Stimulated activated CD8-positive, alpha-beta memory T cell treated with anti-CD3 and anti-CD28 coated beads, Interleukin-12 subunit alpha, Interleukin-12 subunit beta, amount 100 ng/mL, for 24 hours (primary cell): ENCODE measurements at regions not wholly inside any gene's neighbourhood (a gene's known extent, or its start where the extent isn't known, plus 50 kb on each side); places are given as distances from the start of the nearest gene placed in this dataset.

Experiments
- DNase-seq: peaks from one replicate; pipeline ENCODE4 v3.0.0-alpha.2; 2020; ENCODE audit errors: extremely low read depth

DNA sequence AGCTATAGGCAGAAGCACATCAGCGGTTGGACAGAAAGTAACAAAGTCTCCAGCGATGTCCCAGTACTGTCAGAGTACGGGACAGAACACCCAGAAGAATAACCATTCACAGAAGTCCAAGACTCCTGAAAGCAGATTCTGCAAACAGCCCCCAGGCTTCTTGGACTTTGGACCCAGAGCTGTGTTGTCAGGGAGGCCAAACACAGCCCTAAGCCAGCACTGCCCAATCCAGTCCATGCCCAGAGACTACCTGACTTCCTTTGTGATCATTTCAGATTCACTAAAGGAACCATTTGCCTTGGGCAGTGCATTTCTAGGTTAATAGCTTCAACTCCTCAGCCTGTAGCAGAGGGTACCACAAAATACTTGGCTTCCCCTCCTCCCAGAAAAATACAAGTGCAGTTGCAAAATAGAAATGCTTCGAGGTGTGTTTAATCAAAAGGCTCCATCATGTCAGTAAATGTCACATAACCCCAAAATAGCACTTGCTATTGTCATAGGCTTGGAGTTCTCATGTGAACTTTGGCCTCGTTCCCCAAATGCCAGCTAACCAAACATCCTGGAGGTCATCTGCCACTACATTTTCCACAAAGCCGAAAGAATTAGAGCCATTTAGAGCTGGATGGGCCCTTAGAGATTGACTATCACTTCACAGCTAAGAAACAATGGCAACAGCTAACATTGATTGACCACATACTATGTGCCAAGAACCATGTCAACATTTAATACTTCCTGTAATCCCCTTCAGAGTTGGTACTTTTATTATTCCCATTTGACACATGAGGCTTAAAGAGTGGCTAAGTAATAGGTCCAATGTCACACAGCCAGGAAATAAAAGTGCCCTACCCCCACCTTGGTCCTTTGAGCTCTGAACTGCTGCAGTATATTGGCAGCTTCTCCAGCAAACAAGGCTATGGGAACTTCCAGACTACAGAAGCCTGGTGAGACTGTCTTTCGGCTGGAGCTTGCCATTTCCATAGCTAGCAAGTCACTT lies 329.9 kb downstream of the FOXO1 start:
- no peak for DNase-seq

DNA sequence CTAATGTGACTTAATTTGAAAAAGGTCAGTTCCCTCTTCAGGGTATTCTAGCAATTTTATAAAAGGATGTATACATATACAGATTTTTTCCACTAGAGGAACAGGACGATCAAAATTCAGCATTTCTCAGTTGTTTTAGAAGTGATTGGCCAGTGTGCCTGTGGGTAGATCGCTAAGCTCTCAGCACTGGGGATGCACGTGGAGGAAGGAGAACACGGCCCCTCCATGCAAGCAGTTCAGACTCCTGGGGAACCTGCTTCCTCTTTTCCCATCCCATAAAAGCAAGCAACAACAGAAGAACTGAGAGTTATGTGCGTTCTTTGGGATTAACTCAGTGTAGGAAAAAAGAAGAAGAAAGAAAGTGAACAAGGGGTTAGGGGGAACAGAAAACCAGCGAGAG lies 328.8 kb downstream of the FOXO1 start:
- no peak for DNase-seq

DNA sequence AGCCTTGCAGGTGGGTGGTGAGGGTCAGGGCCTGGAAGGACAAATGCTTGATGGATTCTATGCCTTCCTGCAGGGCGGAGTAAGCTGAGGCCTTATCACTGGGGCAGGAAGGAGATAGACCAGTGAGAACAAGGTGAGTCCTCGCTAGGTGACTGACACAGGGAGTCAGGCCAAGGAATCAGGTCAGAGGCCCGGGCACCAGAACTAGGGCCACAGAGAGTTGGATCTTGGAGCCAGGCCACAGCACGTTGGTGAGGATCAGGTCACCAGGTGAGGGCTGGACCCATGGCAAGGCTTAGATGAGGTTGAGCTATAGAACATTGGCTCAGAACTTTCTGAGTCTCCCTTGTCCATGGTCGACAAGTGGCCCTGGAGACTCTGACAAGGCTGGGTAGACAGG lies 328.2 kb downstream of the FOXO1 start:
- no peak for DNase-seq

DNA sequence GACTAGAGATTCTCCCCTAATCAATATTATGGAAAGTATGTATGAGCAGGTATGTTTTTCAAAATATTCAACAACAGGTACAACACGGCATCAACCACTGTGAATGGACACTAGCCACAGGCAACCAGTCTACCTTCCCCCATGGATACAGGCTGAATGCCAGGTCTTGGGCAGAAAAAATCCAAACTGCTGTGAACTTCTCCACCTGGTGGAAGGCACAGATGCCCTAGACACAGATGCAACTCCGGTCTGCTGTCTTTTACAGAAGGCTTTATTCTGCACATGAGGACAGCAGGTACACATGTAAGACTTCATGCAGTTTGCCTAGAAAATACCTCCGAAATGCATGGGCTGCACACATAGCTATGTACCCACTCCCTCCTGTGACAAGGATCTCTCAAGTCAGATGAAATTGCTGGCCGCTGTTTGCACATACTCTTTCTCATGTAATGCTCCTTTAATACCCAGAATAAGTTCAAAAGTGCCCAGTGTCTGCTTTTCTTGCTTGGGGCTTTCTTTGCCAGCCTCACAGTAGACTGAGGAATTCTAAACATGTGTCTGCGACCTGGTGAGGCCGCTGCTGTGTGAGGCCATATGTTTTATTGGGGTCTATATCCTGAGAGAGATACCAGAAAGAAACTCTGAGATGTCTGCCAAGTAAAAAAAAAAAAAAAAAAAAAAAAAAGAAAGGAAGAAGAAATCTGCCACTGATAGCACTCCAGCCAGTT lies 325.9 kb downstream of the FOXO1 start:
- DNase-seq, result no peak

DNA sequence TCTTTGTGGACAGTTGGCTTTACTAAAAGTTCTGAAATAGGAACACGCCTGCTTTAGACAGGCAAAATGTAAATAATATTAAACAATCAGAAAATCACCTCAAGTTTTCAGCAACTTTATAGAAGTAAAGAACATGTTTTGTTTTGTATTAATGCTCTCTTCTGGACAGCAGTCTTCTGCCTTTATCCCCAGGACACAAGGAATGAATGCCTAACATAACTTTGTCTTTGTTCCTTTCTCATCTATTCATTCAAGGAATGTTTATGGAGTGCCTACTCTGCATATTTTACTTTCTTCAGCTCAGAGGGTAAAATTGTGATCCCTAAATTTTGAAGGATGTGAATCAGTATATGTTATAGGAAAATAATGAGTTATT lies 325.4 kb downstream of the FOXO1 start:
- no peak for DNase-seq

DNA sequence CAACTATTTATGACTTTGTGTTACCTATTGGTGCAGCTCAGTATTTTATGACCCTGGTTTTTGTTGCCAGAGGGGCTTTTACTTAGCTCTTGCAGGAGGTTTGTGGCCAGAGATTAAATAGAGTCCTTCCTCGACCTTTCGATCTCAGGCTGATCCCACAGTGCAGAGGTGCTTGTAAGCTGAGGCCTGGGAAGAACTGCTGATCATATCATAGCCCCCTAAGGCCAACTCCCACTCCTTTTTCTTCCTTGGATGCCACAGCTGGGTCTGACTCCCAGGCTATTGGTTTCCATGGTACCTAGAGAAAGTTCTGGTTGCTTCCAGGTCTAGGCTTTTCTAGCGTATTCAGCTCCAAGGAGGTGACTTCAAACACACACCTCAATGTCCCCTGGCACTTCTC lies 324.9 kb downstream of the FOXO1 start:
- no peak for DNase-seq

DNA sequence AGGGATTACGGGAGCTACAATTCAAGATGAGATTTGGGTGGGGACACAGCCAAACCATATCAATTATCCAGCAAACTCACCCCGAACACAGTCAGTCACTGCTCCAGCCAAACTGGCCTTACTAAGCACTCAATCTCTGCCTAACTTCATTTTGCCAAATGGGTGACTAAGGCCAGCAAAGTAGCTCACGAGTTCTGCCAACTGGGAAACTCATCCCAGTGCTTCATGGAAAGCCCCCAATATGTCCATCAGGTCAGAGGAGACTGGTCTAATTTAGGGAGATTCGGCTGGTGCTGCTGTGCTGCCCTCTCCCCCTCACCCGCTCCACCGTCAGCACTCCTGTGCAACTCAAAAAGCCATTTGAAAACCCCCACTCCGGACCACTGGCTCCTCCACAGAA lies 324.0 kb downstream of the FOXO1 start:
- no peak for DNase-seq

DNA sequence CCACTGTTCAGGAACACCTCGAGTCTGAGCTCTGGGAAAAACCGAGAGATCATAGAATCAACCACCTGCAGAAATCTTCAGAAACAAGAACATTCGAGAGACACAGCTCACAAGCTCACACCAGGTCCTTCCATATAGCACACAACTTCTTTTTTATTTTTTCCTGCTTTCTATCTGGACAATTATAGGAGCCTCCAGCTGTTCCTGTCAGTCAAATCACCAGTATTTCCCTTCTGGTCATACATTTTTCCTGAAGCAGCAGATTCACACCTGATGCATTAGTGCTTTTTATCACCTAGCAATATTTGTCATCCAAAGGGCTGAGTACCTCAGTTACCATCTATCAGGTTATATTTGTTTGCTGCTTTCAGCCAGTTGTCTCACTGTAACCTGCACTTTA lies 323.5 kb downstream of the FOXO1 start:
- no peak for DNase-seq

DNA sequence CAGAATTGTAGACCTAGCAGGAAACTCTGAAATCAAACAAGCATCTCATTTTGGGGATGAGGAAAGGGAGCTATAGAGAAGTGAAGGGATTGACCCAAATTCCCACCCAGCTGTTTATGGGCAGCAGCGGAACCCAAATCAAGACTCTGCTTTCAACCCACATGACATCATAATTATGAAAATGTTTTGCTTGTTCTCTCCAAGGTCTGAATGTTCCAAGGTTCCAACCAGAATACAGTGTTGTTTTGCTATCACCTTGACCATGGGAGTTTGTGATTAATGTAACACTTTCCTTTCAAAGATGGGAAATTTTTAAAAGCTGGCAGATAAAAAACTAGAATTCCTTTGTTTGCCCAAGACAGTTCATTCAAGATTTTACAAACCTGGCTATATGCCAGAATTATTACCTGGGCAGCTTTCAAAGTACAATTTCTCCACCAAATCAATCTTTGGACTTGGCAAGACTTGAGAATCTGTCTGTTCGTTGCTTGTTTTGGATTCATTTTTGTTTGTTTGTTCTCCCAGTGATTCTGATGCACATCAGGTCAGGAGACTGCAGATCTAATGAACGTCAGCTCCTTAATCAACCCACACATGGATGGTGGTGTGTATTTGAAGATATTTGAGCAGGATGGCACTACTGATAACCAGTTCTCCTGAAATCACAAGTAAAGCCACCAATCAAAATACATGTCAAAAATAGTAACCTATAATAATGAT lies 322.7 kb downstream of the FOXO1 start:
- no peak for DNase-seq

DNA sequence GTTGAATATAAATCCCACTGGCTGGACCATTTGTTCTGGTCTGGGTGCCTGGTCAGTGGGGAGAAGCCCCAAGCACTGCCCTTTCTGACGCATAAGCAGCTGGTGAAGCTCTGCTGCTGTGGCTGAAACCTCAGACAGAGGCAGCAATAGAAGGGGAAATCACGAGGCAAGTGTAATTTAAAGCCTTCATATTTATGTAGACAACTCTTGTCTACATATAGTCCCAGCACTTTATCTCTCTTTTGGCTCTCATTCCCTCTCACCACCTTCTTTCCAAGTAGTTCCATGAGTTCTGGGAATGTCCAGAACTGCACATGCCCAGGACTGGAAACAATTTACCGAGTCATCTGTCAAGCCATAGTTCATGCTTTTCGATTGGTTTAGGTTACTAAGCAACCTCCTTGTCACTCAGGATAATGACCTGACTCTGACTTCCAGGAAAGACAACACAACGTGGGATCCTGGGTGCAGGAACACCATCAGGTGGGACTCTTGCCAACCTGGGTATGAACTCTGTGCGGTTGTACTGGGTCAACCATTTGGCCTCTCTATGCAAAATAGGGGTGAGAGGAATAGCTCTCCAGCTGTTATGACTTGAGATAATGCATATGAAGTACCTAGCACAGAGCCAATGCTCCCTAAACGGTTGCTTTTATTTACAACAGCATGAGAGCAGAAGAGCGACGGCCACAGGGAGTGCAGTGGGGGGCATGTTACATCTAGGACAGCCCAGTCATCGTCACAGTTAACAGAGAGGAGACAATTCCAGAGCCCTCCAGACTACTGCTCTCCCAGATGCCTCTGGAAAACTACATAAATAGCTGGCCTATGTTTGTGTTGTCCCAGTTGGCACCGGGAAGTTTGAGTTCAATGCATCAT lies 321.9 kb downstream of the FOXO1 start:
- DNase-seq, result no peak

DNA sequence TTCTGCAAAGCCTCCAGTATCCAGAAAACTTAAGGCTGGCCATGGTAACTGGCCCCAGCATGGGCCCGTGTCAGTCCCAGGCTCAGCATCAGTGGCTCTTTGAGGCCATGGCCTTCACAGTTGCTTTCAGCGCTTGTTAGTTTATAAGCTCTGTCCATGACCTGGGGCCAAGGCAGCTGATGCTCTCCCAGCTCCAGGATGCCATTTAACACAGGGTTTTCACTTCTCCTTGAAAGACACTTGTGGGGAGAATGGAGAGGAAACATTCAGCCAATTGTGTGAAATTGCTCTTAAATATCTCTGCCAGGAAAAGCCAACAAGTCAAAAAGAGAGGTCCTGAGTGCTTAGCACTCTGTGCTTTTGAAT lies 321.3 kb downstream of the FOXO1 start:
- DNase-seq, result no peak

DNA sequence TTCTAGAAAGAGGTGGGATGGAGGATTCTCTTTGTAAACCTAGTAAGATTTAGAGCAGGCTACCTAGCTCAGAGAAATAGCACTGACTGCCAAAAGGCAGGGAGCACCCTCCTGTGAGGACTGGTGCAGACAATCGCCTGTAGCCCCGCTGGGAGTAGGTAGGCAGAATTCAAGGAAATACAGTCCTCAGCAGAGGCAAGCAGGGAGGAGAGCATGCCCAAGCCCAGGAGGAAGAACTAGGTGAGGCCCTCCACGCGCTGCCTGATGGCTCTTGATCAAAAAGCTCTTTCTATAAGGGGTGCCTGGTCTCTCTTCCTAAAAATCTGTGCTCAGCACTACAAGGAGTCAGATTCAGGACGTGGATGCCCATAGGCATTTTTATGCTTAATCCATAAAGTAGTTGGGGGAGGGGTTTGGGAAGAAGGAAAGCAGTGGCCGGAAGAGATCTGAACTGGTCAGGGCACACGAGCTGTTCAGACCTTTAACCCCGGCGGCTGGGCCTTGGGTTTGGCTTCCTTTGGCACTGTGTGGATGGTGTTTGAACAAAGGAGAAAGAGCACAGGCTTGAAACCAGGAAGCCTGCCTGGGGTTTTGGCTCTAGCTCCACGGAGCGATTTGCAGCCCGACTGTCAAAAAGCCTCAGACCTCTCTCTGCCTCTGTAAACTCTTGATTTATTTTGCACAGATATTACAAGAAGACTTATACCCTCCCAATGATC lies 320.6 kb downstream of the FOXO1 start:
- no peak for DNase-seq

DNA sequence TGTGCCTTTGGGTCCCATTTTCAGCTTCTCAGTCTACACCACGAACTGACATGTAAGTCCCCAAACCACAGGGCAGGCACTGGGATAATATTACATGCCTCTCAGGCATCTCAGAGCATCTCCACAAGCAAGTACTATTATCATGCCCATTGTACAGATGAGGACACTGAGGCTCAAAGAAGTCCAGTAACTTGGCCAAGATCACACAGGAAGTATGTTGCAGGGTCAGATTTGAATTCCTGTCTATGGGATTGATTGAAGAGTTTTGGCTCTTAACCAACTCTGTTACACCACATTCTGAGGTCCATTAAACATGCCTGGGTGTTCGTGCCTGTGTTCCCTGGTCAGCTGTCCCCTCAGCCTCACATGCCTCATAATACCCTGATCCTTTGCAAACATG lies 319.8 kb downstream of the FOXO1 start:
- DNase-seq, result no peak

DNA sequence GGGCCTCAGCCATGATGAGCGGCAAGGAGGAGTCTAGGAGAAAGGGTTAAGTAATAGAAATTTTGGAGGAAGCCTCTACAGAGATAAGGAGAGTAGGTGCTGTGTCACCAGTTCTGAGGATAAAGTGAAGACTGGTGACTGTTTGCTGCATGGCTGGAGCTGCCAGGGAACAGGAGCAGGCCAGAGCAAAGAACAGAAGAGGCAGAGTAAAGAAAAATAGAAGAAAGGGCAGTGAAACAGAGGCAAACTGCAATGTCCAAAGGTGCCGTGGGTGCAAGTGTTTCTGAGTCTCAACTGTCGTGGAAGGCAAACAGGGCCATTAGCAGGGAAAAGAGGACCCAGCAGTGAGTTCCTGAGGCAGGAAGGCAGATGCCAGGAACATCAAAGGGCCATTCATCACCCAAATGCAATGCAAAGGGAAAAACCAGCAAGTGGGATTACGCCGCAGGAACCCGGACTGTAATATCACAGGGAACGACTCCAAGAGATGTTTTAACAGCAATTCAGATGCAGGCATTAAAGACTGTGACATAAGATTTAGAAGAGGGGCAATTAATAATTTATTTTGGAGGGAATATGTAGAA lies 318.3 kb downstream of the FOXO1 start:
- no peak for DNase-seq

DNA sequence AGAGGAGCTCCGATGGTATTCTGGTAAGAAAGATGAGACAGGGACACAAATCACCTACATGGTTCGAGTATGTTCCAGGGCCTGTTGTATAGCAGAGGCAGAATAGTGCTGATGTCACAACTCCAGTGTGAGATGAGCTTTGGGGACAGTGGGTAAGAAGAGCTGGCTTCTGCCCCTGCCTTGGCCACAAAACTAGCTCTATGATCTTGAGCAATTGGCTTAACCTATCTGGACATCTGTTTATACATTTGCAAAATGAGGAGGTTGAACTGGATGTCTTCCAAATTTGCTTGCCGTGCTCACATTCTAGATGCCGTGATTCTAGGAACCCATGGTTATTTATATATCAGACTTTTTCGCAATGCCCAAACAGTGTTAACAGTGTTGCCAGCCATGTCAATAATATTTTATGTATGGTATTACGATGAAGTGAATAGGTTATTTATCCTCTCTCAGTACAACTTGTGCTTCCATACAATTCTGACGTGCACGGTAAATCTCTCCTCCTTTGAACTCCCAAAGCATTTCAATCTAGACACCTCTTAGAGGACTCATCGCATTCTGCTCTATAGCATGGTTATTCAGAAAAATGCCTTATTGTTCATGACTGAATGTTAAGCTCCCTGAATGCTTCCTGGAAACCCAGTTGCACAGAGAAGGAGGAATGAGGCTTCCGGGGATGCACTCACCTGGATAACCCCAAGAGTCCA lies 316.0 kb downstream of the FOXO1 start:
- no peak for DNase-seq

DNA sequence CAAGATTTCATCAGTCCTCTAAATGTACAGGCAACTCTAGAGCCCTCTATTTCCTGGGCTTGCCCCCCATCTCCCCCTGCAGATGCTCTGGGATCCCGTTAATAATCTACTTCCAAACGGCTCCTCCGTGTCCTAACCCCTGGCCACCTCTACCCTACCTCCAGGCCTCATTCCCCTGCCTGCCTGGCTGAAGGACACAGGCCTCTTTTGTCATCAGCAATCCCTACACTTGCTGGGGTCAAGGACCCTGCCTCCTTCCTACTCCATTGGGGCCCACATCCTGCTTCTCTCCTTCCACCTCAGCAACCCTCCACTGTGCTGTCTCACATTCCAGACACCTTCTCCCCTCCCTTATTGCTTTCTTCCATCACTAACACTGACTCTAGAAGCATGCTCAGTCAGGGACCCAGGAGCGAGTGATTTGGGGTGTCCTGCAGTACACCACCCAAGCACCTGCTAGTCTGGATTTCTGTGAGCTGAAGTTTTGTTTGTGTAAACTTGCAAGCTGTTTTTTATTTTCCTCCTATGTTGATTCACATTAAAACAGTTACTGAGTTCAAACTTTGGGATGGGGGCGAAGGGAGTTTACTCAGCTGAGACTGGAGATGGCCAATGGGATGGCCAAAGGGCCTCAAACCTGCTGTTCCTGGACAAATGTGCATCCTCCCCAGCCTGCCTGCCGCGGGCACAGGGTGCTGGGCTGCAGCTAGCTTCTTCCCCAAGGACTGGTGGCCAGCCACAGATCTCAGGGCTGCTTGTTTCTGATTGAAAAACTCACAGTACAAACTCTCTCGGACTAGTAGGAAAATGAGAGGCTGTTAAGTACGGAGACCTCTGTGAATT lies 314.7 kb downstream of the FOXO1 start:
- DNase-seq, result no peak

DNA sequence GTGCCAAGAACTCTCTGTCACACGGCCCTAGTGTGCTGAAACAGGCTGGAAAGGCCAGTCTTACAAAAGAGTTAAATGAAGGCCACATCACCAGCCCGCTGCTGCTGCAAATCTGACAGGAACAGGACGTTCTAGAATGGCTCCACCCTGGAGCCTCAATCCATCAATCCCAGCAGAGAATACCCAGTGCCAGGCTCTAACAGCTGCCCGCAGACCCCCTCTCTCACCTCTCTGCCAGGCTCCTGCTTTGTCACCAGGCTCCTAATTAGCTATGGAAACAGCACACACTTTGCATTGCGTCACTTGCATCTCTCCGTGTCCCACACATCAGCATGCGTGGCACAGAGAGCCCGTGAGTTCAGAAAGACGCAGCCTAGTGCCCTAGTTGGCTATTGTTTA lies 314.1 kb downstream of the FOXO1 start:
- DNase-seq, result no peak

DNA sequence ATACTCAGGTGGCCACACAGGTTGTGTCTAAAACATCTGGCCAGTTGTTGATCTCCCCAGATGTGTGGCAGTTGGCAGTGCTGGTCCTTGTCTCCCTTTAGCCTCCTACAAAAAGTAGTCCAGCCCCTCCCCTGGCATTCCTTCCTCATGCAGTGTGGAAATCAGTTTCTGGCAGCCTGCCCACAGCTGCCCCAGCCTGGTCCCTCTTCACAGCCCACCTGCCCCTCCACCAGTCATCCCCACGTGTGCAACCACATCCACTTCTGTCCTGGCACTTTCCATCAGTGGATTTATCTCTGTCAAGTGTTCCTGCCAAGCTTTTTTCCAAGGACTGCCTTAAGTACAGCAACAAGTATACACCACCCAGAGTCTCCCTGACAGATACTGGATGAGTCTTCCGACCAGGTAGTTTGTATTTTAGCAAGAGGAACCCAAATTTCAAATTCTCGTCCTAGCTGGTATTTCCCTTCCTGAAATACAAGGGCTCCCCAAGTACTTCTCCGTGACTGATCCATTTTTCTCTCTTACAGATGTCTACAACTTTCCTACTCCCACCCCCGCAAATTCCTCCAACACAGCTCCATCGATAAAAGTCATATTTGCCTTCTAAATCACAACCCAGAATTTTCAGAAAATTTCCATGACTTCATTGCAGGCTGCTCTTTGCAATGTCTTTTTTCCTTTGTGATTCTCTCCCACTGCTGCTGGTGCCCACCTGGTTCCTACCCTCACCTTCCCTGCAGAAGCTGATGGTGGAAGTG lies 313.5 kb downstream of the FOXO1 start:
- DNase-seq, result no peak
